ENCODE measurements at regions not wholly inside any gene's neighbourhood (a gene's known extent, or its start where the extent isn't known, plus 50 kb on each side); places are given as distances from the start of the nearest gene placed in this dataset.

GRCh38 chr4:96162636-96163035 is 322.7 kb downstream of the PDHA2 start:
- TF ChIP-seq, protein P1, sequence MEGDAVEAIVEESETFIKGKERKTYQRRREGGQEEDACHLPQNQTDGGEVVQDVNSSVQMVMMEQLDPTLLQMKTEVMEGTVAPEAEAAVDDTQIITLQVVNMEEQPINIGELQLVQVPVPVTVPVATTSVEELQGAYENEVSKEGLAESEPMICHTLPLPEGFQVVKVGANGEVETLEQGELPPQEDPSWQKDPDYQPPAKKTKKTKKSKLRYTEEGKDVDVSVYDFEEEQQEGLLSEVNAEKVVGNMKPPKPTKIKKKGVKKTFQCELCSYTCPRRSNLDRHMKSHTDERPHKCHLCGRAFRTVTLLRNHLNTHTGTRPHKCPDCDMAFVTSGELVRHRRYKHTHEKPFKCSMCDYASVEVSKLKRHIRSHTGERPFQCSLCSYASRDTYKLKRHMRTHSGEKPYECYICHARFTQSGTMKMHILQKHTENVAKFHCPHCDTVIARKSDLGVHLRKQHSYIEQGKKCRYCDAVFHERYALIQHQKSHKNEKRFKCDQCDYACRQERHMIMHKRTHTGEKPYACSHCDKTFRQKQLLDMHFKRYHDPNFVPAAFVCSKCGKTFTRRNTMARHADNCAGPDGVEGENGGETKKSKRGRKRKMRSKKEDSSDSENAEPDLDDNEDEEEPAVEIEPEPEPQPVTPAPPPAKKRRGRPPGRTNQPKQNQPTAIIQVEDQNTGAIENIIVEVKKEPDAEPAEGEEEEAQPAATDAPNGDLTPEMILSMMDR (IDR thresholded peaks at IDR 0.05), result no peak
- no peak for DNase-seq (ENCODE audit: low spot score)
- no peak overlapping the region for H3K4me3 ChIP-seq
- H3K27ac ChIP-seq, result no peak overlapping the region

DNA sequence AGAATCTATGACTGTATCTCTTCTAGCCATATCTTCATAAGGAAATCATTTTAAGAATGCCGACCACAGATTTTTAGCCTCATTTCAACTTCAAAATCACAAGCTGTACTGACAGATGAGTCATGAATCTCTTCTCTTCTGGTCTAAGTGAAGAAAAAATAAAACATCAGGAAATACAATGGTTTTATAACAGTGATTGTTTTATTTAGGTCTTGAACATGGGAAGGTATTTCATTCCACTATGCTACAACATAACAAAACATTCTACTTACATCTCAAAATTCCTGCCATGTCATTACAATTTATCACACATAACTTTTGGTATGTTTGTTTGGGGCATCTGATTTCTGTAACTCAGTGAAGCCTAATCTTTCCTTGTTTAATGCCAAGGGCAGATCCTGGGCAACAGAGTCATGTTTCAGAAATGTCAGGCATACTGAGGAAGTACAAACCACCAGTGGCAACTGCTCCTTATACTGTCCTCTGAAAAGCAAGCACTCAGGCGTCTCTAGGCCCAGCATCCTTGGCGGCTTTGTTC is 325.0 kb downstream of the PDHA2 start:
- DNase-seq (ENCODE audit: low spot score), result no peak
- Histone ChIP-seq H3K27ac (no peak overlapping the region), H3K4me3 (no peak overlapping the region)
- TF ChIP-seq, protein P1 (IDR thresholded peaks at IDR 0.05), result no peak

DNA sequence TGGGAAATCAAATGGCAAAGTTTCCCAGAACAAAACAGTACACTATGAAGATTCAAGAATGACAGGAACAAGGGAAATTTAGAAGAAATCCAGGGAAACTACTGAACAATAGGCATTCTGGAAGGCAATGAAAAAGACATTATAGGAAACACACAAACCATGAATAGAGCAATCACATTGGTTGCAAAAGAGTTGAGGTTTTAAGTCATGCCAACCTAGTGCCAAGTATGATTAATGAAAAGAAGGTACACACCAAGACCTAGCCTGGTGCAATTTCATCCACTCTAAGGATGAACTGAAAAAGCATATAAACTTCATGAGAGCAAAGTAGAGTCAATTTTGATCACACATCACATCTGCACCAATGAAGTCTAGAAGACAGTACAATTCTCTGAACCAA is 326.9 kb downstream of the PDHA2 start:
- H3K4me3 ChIP-seq, result no peak overlapping the region
- DNase-seq (ENCODE audit: low spot score), result no peak
- TF ChIP-seq, protein P1 (IDR thresholded peaks at IDR 0.05), result no peak
- no peak overlapping the region for H3K27ac ChIP-seq

GRCh38 chr4:96170198-96170597 is 330.3 kb downstream of the PDHA2 start:
- no peak for DNase-seq (ENCODE audit: low spot score)
- H3K27ac ChIP-seq, result no peak overlapping the region
- H3K4me3 ChIP-seq, result no peak overlapping the region
- TF ChIP-seq, protein P1 (IDR thresholded peaks at IDR 0.05), result no peak

- no peak overlapping the region for H3K27ac ChIP-seq
- no peak overlapping the region for H3K4me3 ChIP-seq
- DNase-seq (ENCODE audit: low spot score), result no peak
- TF ChIP-seq, protein P1 (IDR thresholded peaks at IDR 0.05), result no peak
Measured at GRCh38 chr4:96173756-96174155, 333.9 kb downstream of the PDHA2 start.

GRCh38 chr4:96175871-96176270 is 336.0 kb downstream of the PDHA2 start:
- DNase-seq (ENCODE audit: low spot score), result no peak

DNA sequence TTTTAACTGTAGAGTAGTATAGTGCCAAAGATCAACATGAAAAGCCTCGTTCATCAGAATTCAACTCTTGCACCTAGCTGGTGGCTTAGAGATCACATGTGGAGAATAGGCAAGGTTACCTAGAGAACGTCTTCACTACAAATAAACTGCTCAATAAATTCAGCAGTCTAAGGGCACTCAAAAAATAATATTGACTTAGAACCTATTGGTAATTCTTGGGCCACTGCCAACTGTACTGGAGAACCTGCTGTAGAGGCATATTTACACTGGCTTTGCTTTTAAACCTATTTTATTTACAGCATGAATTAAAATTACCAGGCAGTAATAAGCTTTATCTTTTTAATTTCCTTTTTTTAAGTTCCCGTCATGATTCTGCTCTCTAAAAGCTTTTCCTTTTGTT is 343.7 kb downstream of the PDHA2 start:
- H3K27ac ChIP-seq, result no peak overlapping the region
- H3K4me3 ChIP-seq, result no peak overlapping the region
- TF ChIP-seq, protein P1 (IDR thresholded peaks at IDR 0.05), result no peak
- DNase-seq (ENCODE audit: low spot score), result no peak

More at GRCh38 chr4:96175871-96176270, 336.0 kb downstream of the PDHA2 start:
- H3K4me3 ChIP-seq, result no peak overlapping the region
- TF ChIP-seq, protein P1 (IDR thresholded peaks at IDR 0.05), result no peak
- no peak overlapping the region for H3K27ac ChIP-seq

All from coronary artery (tissue), 2 donors.